ENCODE measurements at regions not wholly inside any gene's neighbourhood (a gene's known extent, or its start where the extent isn't known, plus 50 kb on each side); places are given as distances from the start of the nearest gene placed in this dataset.

DNA sequence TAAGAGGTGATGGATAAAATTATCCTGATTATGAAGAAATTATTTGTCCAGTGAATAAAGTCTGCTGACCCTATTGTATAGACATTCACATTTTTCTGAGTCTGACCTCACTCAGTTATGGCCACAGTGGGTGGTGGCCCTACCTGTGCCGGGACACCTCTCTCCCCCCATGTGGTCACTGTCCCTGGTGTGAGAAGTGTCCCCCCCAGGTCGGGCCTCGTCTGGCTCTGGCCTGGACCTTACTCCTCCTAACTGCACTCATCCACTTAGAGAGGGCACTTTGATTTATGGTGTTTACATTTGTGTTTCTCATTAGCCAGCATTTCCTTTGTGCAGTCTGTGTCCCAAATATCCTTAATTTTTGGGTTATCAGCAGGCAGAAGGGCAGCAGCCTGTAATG lies 59.6 kb upstream of the ZNF32 start:
- TF ChIP-seq, protein P1, sequence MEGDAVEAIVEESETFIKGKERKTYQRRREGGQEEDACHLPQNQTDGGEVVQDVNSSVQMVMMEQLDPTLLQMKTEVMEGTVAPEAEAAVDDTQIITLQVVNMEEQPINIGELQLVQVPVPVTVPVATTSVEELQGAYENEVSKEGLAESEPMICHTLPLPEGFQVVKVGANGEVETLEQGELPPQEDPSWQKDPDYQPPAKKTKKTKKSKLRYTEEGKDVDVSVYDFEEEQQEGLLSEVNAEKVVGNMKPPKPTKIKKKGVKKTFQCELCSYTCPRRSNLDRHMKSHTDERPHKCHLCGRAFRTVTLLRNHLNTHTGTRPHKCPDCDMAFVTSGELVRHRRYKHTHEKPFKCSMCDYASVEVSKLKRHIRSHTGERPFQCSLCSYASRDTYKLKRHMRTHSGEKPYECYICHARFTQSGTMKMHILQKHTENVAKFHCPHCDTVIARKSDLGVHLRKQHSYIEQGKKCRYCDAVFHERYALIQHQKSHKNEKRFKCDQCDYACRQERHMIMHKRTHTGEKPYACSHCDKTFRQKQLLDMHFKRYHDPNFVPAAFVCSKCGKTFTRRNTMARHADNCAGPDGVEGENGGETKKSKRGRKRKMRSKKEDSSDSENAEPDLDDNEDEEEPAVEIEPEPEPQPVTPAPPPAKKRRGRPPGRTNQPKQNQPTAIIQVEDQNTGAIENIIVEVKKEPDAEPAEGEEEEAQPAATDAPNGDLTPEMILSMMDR (IDR thresholded peaks at IDR 0.05), result no peak
- TF ChIP-seq POLR2A (IDR thresholded peaks at IDR 0.05; ENCODE audit: low read depth), result no peak
